Coronary artery (tissue), 2 donors: ENCODE measurements at regions not wholly inside any gene's neighbourhood (a gene's known extent, or its start where the extent isn't known, plus 50 kb on each side); places are given as distances from the start of the nearest gene placed in this dataset.

ENCODE experiments used
- DNase-seq: peaks from one replicate; pipeline ENCODE4 v3.0.0-alpha.2; 2017; ENCODE audit warnings: low spot score
- H3K27ac ChIP-seq, 2 donors: fragments of 200-600 bp; sonication (generic); one replicate each; pipeline ENCODE4 v1.5.1; 2016 to 2019
- H3K4me3 ChIP-seq: fragments of 200-600 bp; sonication (generic); 2 replicates; pipeline ENCODE4 v1.5.1; 2016; ENCODE audit warnings: mild to moderate bottlenecking, moderate library complexity
- TF ChIP-seq, protein P1 (sequence below): fragments of 200-600 bp; sonication (generic); IDR thresholded peaks from one replicate; pipeline ENCODE4 v1.5.1; 2019; ENCODE audit warnings: antibody characterized with exemption

- TF ChIP-seq, protein P1, sequence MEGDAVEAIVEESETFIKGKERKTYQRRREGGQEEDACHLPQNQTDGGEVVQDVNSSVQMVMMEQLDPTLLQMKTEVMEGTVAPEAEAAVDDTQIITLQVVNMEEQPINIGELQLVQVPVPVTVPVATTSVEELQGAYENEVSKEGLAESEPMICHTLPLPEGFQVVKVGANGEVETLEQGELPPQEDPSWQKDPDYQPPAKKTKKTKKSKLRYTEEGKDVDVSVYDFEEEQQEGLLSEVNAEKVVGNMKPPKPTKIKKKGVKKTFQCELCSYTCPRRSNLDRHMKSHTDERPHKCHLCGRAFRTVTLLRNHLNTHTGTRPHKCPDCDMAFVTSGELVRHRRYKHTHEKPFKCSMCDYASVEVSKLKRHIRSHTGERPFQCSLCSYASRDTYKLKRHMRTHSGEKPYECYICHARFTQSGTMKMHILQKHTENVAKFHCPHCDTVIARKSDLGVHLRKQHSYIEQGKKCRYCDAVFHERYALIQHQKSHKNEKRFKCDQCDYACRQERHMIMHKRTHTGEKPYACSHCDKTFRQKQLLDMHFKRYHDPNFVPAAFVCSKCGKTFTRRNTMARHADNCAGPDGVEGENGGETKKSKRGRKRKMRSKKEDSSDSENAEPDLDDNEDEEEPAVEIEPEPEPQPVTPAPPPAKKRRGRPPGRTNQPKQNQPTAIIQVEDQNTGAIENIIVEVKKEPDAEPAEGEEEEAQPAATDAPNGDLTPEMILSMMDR: no peak
- Histone ChIP-seq H3K4me3 (no peak overlapping the region), H3K27ac (no peak overlapping the region)
- no peak for DNase-seq
Observed at GRCh38 chr9:18352711-18353110, 121.2 kb upstream of the ADAMTSL1 start.

DNA sequence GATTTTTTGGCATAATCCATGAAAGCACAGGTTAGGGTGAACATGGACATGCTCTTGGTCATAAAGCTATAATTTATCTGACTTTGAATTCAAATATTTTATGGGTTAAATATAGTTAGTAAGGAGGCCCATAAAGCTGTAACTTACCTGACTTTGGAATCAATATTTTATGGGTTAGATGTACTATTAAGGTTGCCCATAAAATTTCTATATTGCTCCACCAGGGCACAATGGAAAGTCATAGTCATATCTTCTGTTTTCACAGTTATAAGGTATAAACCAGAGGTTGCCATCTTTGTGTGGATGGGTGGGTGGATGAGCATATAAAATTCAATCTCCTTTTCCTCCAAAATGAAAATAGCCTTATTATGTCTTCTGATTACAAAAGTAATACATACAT, 120.5 kb upstream of the ADAMTSL1 start:
- H3K27ac ChIP-seq: no peak overlapping the region
- TF ChIP-seq, protein P1: no peak
- no peak overlapping the region for H3K4me3 ChIP-seq
- DNase-seq: no peak

DNA sequence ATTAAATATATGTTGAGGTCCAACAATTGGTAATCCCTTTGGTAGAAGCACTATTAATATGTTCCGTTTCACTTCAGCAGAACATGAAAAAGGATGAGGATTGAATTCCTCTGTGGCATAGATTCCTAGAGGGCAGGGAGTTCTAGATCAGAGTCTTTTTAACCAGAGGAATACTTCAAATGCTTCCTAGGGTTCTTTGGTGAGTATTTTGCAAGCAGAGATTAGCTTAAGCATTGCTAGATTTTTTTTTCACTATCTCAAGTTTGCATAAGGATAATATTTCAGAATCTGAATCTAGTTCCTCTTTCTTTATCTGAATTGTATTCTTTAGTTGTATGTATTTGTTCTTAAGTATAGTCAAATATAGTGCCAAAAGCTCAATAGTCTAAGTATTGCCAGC, 116.6 kb upstream of the ADAMTSL1 start:
- TF ChIP-seq, protein P1: no peak
- no peak overlapping the region for H3K4me3 ChIP-seq
- DNase-seq: no peak
- no peak overlapping the region for H3K27ac ChIP-seq

GRCh38 chr9:18358325-18358724, 115.6 kb upstream of the ADAMTSL1 start:
- DNase-seq: no peak
- TF ChIP-seq, protein P1: no peak
- Histone ChIP-seq H3K4me3 (no peak overlapping the region), H3K27ac (no peak overlapping the region)

DNA sequence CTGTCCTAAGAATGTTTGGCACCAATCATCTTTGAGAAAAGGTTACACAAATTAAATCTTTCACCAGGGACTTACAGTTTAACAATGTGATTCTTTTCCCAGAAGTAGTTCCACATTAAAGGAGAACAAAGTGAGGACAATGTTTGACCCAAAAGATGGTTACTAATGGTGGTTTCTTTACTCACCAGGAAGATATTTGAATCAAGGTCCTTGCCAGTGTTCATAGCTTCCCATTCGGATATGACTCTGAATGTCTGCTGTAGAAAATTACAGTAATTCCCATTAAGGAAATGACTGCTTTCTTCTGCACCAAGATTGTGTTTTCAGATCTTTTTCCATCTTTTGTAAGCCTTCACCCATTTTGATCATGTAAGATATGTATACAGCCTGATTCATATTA, 114.6 kb upstream of the ADAMTSL1 start:
- TF ChIP-seq, protein P1: no peak
- no peak overlapping the region for H3K4me3 ChIP-seq
- DNase-seq: no peak
- no peak overlapping the region for H3K27ac ChIP-seq

- Histone ChIP-seq H3K27ac (no peak overlapping the region), H3K4me3 (no peak overlapping the region)
- TF ChIP-seq, protein P1: no peak
- no peak for DNase-seq
Observed at GRCh38 chr9:18360005-18360404, 113.9 kb upstream of the ADAMTSL1 start.

DNA sequence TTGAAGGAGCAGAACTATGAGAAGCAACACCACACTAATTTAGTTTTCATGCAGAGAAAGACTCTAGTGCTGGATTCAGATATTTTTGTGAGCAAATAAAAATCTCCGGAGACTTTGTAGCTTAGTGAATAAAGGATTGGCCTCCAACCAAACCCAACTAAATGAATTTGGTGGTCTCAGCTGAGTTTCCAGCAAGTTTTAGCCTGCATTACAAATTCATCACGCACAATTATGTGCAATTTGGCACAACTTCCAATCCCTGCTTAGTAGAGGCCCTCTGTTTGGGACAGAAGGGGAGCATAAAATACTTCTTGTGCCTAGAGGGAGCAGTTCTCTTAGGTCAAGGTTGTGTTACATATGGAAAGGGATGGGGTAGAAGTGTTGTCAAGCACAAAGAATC, 112.3 kb upstream of the ADAMTSL1 start:
- Histone ChIP-seq H3K27ac (no peak overlapping the region), H3K4me3 (no peak overlapping the region)
- no peak for DNase-seq
- TF ChIP-seq, protein P1: no peak
